Activated CD4-positive, alpha-beta memory T cell treated with anti-CD3 and anti-CD28 coated beads for 36 hours (primary cell): ENCODE measurements at regions not wholly inside any gene's neighbourhood (a gene's known extent, or its start where the extent isn't known, plus 50 kb on each side); places are given as distances from the start of the nearest gene placed in this dataset.

Experiments used
- CTCF ChIA-PET: fragments of 350-600 bp; sonication (Branson Sonifier 250); formaldehyde crosslinking; loops from one replicate; lab custom pipeline; 2021; ENCODE audit warnings: antibody characterized with exemption, inconsistent platforms; lab: Charles Lee
- POLR2A ChIA-PET: fragments of 350-600 bp; sonication (Branson Sonifier 250); formaldehyde crosslinking; loops from one replicate; lab custom pipeline; 2021; ENCODE audit warnings: antibody characterized with exemption; lab: Charles Lee
- DNase-seq: peaks from one replicate; pipeline ENCODE4 v3.0.0-alpha.2; 2020
- H3K27ac Mint-ChIP-seq: one replicate; pipeline ENCODE4 v1.8.0; 2021; ENCODE audit warnings: mixed read lengths
- H3K27me3 Mint-ChIP-seq: one replicate; pipeline ENCODE4 v1.8.0; 2021; ENCODE audit warnings: mixed read lengths
- H3K36me3 Mint-ChIP-seq: one replicate; pipeline ENCODE4 v1.8.0; 2021; ENCODE audit warnings: mixed read lengths
- H3K4me1 Mint-ChIP-seq: one replicate; pipeline ENCODE4 v1.8.0; 2021; ENCODE audit warnings: low read depth, mixed read lengths
- H3K4me3 Mint-ChIP-seq: one replicate; pipeline ENCODE4 v1.8.0; 2021; ENCODE audit warnings: mild to moderate bottlenecking, mixed read lengths
- H3K9me3 Mint-ChIP-seq: one replicate; pipeline ENCODE4 v1.8.0; 2021; ENCODE audit warnings: mixed read lengths
- intact Hi-C: fragments of 100-400 bp; cut with micrococcal nuclease; formaldehyde crosslinking; loops from one replicate; pipeline ENCODE4 v1.15.1; 2023

DNA sequence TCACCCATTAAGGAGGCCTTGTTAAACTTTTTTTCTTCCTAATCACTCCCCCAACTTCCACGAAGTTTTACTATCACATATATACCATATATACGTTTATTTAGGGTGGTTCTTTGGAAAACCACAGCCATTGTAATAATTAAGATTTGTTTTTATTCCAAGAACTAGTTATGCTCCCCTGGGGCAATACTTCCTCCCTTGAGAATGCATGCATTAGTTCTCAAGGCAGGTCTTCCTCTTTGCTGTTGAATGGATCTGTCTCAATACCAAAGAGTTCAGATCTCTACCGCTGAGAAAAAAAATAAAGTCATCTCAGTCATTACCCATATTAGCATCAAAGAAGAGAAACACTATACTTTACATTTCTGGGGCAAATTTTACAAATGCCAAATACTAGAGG is 567.7 kb upstream of the RGS18 start:
- Mint-ChIP-seq H3K4me3 (no peak overlapping the region), H3K36me3 (no peaks in the 10 kb centered on the region), H3K9me3 (no peaks in the 10 kb centered on the region), H3K27ac (no peak overlapping the region), H3K4me1 (no peaks in the 10 kb centered on the region), H3K27me3 (no peaks in the 10 kb centered on the region)
- POLR2A ChIA-PET: no interaction called here
- CTCF ChIA-PET: no interaction called here
- intact Hi-C loops: no loop called here
- DNase-seq: no peak

DNA sequence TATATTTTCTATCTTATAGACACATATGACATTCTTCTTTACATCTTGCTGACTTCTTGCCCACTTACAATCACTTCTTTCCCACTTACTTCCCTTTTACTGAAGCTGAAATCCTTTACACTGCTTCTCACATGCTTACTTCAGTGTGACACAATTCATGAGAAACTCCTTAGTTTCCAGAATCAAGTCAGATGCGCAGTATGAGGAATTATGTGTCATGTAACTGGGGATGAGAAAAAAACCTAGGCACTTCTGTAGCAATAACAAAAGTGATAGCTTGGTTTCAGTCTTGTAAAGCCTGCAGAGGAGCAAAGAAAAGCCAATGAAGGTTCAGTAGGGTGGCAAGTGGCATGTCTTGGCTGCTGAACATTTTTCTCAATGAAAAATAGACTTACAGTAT is 566.2 kb upstream of the RGS18 start:
- Mint-ChIP-seq H3K36me3 (no peaks in the 10 kb centered on the region), H3K4me1 (no peaks in the 10 kb centered on the region), H3K27me3 (no peaks in the 10 kb centered on the region), H3K4me3 (no peak overlapping the region), H3K27ac (no peak overlapping the region), H3K9me3 (no peaks in the 10 kb centered on the region)
- intact Hi-C loops: no loop called here
- no peak for DNase-seq
- ChIA-PET CTCF (no interaction called here), POLR2A (no interaction called here)

- H3K27me3 Mint-ChIP-seq: no peaks in the 10 kb centered on the region
- no peak for DNase-seq
- no peaks in the 10 kb centered on the region for H3K4me1 Mint-ChIP-seq
- no peaks in the 10 kb centered on the region for H3K9me3 Mint-ChIP-seq
- CTCF ChIA-PET: no interaction called here
- H3K36me3 Mint-ChIP-seq: no peaks in the 10 kb centered on the region
- no peak overlapping the region for H3K27ac Mint-ChIP-seq
- intact Hi-C loops: no loop called here
- H3K4me3 Mint-ChIP-seq: no peak overlapping the region
- POLR2A ChIA-PET: no interaction called here
Measured at GRCh38 chr1:191592907-191593306, 565.4 kb upstream of the RGS18 start.

GRCh38 chr1:191595170-191595569 is 563.1 kb upstream of the RGS18 start:
- Mint-ChIP-seq H3K36me3 (no peaks in the 10 kb centered on the region), H3K4me3 (no peak overlapping the region), H3K27me3 (no peaks in the 10 kb centered on the region), H3K27ac (no peak overlapping the region), H3K9me3 (no peaks in the 10 kb centered on the region), H3K4me1 (no peaks in the 10 kb centered on the region)
- ChIA-PET POLR2A (no interaction called here), CTCF (no interaction called here)
- no peak for DNase-seq
- intact Hi-C loops: no loop called here

DNA sequence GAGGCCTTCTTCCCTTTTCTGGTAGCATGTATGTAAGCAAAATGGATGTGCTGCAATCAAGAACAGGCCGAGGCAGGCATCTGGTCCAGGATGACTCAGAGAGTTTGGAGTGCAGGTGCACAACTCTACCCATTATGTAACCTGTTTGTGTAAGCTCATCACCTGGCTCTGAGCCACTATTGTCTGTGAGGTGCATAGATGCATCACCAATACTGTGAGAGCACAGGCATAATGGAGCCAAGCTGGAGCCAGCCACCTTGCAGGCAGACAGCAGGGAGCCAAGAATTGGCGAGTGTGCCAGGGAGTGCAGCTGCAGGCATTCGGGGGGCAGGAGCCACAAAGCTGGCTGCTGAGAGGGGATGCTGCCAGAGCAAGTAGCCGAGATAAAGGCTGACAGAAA is 549.9 kb upstream of the RGS18 start:
- no peaks in the 10 kb centered on the region for H3K27me3 Mint-ChIP-seq
- H3K4me3 Mint-ChIP-seq: no peak overlapping the region
- intact Hi-C loops: no loop called here
- no peak for DNase-seq
- H3K9me3 Mint-ChIP-seq: peaks cover 3% of the 10 kb centered on the region
- no peaks in the 10 kb centered on the region for H3K4me1 Mint-ChIP-seq
- ChIA-PET CTCF (interaction anchor here (0.6 kb wide), 1 partner anchor 12 kb away, joined by 4 read pairs; no protein-coding TSS in a partner anchor), POLR2A (no interaction called here)
- no peaks in the 10 kb centered on the region for H3K36me3 Mint-ChIP-seq
- no peak overlapping the region for H3K27ac Mint-ChIP-seq

DNA sequence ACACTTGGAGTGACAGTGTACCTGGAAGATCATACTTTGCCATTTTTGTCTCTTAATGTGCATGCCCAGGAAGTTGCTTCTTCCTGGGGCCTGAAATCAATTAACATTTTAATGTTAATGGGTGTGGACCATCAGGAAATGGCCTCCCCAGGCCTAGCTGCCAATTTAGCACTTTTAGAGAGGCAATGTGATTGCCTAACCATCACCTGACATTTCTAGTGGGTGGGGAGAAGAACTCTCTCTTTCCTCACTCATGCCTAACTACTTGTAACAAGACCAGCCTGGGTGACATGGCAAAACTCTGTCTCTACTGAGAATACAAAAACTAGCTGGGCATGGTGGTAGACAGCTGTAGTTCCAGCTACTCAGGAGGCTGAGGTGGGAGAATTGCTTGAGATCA is 549.0 kb upstream of the RGS18 start:
- no peak for DNase-seq
- ChIA-PET CTCF (no interaction called here), POLR2A (no interaction called here)
- H3K4me3 Mint-ChIP-seq: no peak overlapping the region
- H3K4me1 Mint-ChIP-seq: no peaks in the 10 kb centered on the region
- no peaks in the 10 kb centered on the region for H3K27me3 Mint-ChIP-seq
- intact Hi-C loops: no loop called here
- H3K36me3 Mint-ChIP-seq: no peaks in the 10 kb centered on the region
- no peak overlapping the region for H3K27ac Mint-ChIP-seq
- peaks cover 3% of the 10 kb centered on the region for H3K9me3 Mint-ChIP-seq

GRCh38 chr1:191615101-191615821 is 543.0 kb upstream of the RGS18 start:
- peaks cover 2% of the 10 kb centered on the region for H3K9me3 Mint-ChIP-seq
- H3K4me3 Mint-ChIP-seq: no peak overlapping the region
- DNase-seq: no peak
- H3K36me3 Mint-ChIP-seq: no peaks in the 10 kb centered on the region
- POLR2A ChIA-PET: no interaction called here
- H3K27me3 Mint-ChIP-seq: no peaks in the 10 kb centered on the region
- intact Hi-C loops: no loop called here
- CTCF ChIA-PET: no interaction called here
- no peak overlapping the region for H3K27ac Mint-ChIP-seq
- H3K4me1 Mint-ChIP-seq: no peaks in the 10 kb centered on the region

DNA sequence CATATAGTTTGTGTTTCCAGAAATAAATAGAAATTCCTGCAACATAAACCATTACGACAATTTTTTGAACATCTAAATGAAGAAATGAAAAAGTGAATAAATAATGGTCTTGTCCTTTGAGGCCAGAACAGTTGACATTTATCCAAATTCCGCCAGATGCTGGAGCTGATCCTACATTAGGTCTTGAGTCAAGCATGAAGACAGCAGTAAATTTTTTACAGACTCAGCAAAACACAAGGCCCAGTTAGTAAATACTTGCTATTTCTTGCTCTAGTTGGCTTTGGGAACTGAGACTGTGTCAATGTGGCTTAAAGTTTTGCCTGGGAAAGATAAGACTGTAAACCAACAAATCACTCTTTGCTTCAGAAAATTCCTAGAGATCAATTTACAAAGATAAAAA is 540.1 kb upstream of the RGS18 start:
- intact Hi-C loops: no loop called here
- no peak overlapping the region for H3K27ac Mint-ChIP-seq
- H3K4me1 Mint-ChIP-seq: no peaks in the 10 kb centered on the region
- H3K36me3 Mint-ChIP-seq: no peaks in the 10 kb centered on the region
- H3K9me3 Mint-ChIP-seq: peaks cover 4% of the 10 kb centered on the region
- CTCF ChIA-PET: no interaction called here
- no peaks in the 10 kb centered on the region for H3K27me3 Mint-ChIP-seq
- no peak for DNase-seq
- POLR2A ChIA-PET: no interaction called here
- no peak overlapping the region for H3K4me3 Mint-ChIP-seq

DNA sequence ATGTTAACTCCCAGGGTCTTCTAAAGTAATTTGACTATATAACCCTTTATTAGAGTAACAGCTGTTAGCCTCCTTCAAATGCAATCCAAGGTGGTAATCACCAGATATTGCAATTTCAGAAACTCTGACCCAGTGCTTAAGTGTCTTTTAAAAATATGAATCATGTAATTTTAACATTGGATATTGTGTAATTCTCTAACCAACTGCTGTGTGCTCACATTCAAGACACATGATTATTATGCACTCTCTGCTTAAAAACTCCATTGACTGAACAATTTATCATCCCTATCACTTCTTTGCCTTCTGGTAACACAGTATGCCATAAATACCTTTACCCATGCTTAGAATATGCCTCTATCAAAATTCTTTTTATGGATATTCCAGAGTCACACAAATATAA is 537.4 kb upstream of the RGS18 start:
- Mint-ChIP-seq H3K4me1 (no peaks in the 10 kb centered on the region), H3K36me3 (no peaks in the 10 kb centered on the region), H3K4me3 (no peak overlapping the region), H3K27me3 (no peaks in the 10 kb centered on the region), H3K9me3 (peaks cover 6% of the 10 kb centered on the region), H3K27ac (no peak overlapping the region)
- intact Hi-C loops: no loop called here
- ChIA-PET POLR2A (no interaction called here), CTCF (no interaction called here)
- DNase-seq: no peak

GRCh38 chr1:191624044-191624443 is 534.2 kb upstream of the RGS18 start:
- no peaks in the 10 kb centered on the region for H3K36me3 Mint-ChIP-seq
- intact Hi-C loops: no loop called here
- no peaks in the 10 kb centered on the region for H3K27me3 Mint-ChIP-seq
- H3K27ac Mint-ChIP-seq: no peak overlapping the region
- no peaks in the 10 kb centered on the region for H3K4me1 Mint-ChIP-seq
- ChIA-PET POLR2A (no interaction called here), CTCF (no interaction called here)
- H3K9me3 Mint-ChIP-seq: peaks cover 4% of the 10 kb centered on the region
- H3K4me3 Mint-ChIP-seq: no peak overlapping the region
- no peak for DNase-seq

- DNase-seq: no peak
- Mint-ChIP-seq H3K27me3 (no peaks in the 10 kb centered on the region), H3K4me3 (no peak overlapping the region), H3K9me3 (peaks cover 17% of the 10 kb centered on the region), H3K27ac (no peak overlapping the region), H3K4me1 (no peaks in the 10 kb centered on the region), H3K36me3 (no peaks in the 10 kb centered on the region)
- intact Hi-C loops: no loop called here
- ChIA-PET POLR2A (no interaction called here), CTCF (no interaction called here)
Measured at GRCh38 chr1:191629836-191630235, 528.4 kb upstream of the RGS18 start.

- Mint-ChIP-seq H3K4me1 (no peaks in the 10 kb centered on the region), H3K27me3 (no peaks in the 10 kb centered on the region), H3K4me3 (no peak overlapping the region), H3K27ac (no peak overlapping the region), H3K36me3 (no peaks in the 10 kb centered on the region), H3K9me3 (peaks cover 15% of the 10 kb centered on the region)
- intact Hi-C loops: no loop called here
- no peak for DNase-seq
- POLR2A ChIA-PET: no interaction called here
- CTCF ChIA-PET: no interaction called here
Measured at GRCh38 chr1:191634801-191635508, 523.3 kb upstream of the RGS18 start.

DNA sequence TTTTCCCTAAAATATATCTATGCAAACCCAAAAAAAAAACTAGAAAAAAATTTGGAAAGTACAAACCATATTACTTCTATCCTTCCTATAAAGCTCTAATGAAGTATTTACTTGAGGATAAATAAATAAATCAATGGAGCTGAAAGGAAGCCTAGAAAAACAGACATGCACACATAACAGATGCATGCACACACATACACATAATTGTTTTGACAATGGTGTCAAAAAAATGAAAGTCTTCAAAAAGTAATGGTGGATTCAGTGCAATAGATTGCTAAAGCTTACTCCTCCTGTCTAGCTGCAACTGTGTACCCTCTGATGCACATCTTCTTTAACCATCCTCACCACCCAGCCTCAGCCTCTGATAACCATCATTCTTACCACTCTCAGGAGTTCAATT is 521.9 kb upstream of the RGS18 start:
- H3K9me3 Mint-ChIP-seq: peaks cover 13% of the 10 kb centered on the region
- no peak overlapping the region for H3K27ac Mint-ChIP-seq
- ChIA-PET CTCF (no interaction called here), POLR2A (no interaction called here)
- DNase-seq: no peak
- intact Hi-C loops: no loop called here
- H3K36me3 Mint-ChIP-seq: no peaks in the 10 kb centered on the region
- no peak overlapping the region for H3K4me3 Mint-ChIP-seq
- no peaks in the 10 kb centered on the region for H3K27me3 Mint-ChIP-seq
- no peaks in the 10 kb centered on the region for H3K4me1 Mint-ChIP-seq
